BLaER1 (cell line): ENCODE measurements at regions not wholly inside any gene's neighbourhood (a gene's known extent, or its start where the extent isn't known, plus 50 kb on each side); places are given as distances from the start of the nearest gene placed in this dataset.

Experiments used
- H3K27ac ChIP-seq: shearing (Covaris generic); formaldehyde crosslinking; 2 replicates; pipeline ENCODE4 v1.8.1; 2022
- H3K27me3 ChIP-seq: shearing (Covaris generic); formaldehyde crosslinking; 2 replicates; pipeline ENCODE4 v1.8.1; 2022
- H3K36me3 ChIP-seq: shearing (Covaris generic); formaldehyde crosslinking; 2 replicates; pipeline ENCODE4 v1.8.1; 2022
- H3K4me1 ChIP-seq: shearing (Covaris generic); formaldehyde crosslinking; 2 replicates; pipeline ENCODE4 v1.8.1; 2022
- H3K4me2 ChIP-seq: shearing (Covaris generic); formaldehyde crosslinking; 2 replicates; pipeline ENCODE4 v1.8.1; 2022
- H3K4me3 ChIP-seq: shearing (Covaris generic); formaldehyde crosslinking; 2 replicates; pipeline ENCODE4 v1.8.1; 2022
- H3K9ac ChIP-seq: shearing (Covaris generic); formaldehyde crosslinking; 2 replicates; pipeline ENCODE4 v1.8.1; 2022
- H3K9me3 ChIP-seq: shearing (Covaris generic); formaldehyde crosslinking; 2 replicates; pipeline ENCODE4 v1.8.1; 2022
- H4K20me1 ChIP-seq: shearing (Covaris generic); formaldehyde crosslinking; 2 replicates; pipeline ENCODE4 v1.8.1; 2022
- Cebpa-rat ChIP-seq: shearing (Covaris generic); IDR thresholded peaks from 2 replicates; pipeline ENCODE4 v1.8.1; 2022

GRCh38 chr10:130577039-130577438, 440.8 kb downstream of the GLRX3 start:
- no peak for TF ChIP-seq Cebpa-rat
- Histone ChIP-seq H3K4me3 (no peak overlapping the region), H3K4me1 (peaks cover 79% of the 10 kb centered on the region), H3K9ac (no peak overlapping the region), H3K36me3 (no peaks in the 10 kb centered on the region), H3K27ac (no peak overlapping the region), H3K4me2 (peak overlapping the region; percentile 50), H3K9me3 (no peaks in the 10 kb centered on the region), H3K27me3 (no peaks in the 10 kb centered on the region), H4K20me1 (no peaks in the 10 kb centered on the region)

GRCh38 chr10:130578532-130579289, 442.5 kb downstream of the GLRX3 start:
- Histone ChIP-seq H3K9me3 (no peaks in the 10 kb centered on the region), H3K27ac (no peak overlapping the region), H3K4me1 (peaks cover 71% of the 10 kb centered on the region), H3K27me3 (no peaks in the 10 kb centered on the region), H3K4me3 (no peak overlapping the region), H3K4me2 (peak overlapping the region; percentile 81), H3K36me3 (no peaks in the 10 kb centered on the region), H4K20me1 (no peaks in the 10 kb centered on the region), H3K9ac (no peak overlapping the region)
- no peak for TF ChIP-seq Cebpa-rat

GRCh38 chr10:130579913-130580312, 443.7 kb downstream of the GLRX3 start:
- no peaks in the 10 kb centered on the region for H3K9me3 ChIP-seq
- no peak overlapping the region for H3K9ac ChIP-seq
- no peak overlapping the region for H3K4me3 ChIP-seq
- no peak overlapping the region for H3K27ac ChIP-seq
- no peaks in the 10 kb centered on the region for H3K36me3 ChIP-seq
- TF ChIP-seq Cebpa-rat = no peak
- H3K4me1 ChIP-seq = peaks cover 68% of the 10 kb centered on the region
- no peaks in the 10 kb centered on the region for H4K20me1 ChIP-seq
- H3K27me3 ChIP-seq = no peaks in the 10 kb centered on the region
- peak overlapping the region; percentile 81 for H3K4me2 ChIP-seq

DNA sequence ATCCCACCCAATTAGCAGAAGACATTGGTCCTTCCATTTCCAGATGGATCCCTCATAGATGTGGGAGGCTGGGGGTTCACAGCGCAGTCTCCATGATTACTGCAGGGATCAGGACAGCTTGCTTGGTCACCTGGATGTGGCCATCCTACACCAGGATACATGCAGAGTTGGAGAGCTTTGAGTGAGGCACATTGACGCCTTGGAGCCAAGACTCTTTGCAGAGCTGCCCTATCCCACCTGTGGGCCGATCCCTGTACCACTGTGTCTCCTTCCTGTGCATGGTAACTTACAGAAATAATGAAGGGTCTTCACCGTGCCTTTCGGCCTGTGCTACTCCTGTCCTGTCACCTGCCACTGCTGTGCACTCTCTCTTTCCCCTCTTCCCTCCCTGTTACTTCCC, 444.8 kb downstream of the GLRX3 start:
- Histone ChIP-seq H3K36me3 (no peaks in the 10 kb centered on the region), H4K20me1 (no peaks in the 10 kb centered on the region), H3K27ac (no peak overlapping the region), H3K27me3 (no peaks in the 10 kb centered on the region), H3K9ac (no peak overlapping the region), H3K4me2 (peak overlapping the region; percentile 81), H3K9me3 (no peaks in the 10 kb centered on the region), H3K4me1 (peaks cover 66% of the 10 kb centered on the region), H3K4me3 (no peak overlapping the region)
- TF ChIP-seq Cebpa-rat = no peak

GRCh38 chr10:130587718-130588117, 451.5 kb downstream of the GLRX3 start:
- Histone ChIP-seq H3K9me3 (no peaks in the 10 kb centered on the region), H4K20me1 (no peaks in the 10 kb centered on the region), H3K4me3 (no peak overlapping the region), H3K4me1 (peaks cover 21% of the 10 kb centered on the region), H3K27ac (no peak overlapping the region), H3K36me3 (no peaks in the 10 kb centered on the region), H3K9ac (no peak overlapping the region), H3K27me3 (no peaks in the 10 kb centered on the region), H3K4me2 (peak overlapping the region; percentile 23; the same call in 1 of the 2 replicates)
- TF ChIP-seq Cebpa-rat = no peak

DNA sequence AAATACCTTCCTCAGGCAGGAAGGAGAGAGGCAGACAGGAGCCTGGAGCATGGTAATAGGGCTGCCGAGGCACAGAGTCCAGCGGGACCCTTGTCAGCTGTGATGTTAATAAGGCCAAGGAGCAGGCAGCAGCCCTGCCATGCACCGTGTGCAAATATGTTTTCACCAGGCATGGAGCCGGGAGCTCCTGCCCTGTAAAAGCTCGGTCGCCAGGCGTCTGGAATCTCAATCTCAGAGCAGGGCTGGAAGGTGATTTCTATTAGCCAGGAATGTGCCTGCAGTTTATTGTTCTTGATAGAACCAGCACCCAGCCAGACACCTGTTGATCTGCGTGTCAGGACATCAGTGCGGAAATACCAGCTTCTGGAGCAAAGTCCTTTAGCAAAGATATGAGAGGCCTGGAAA, 469.8 kb downstream of the GLRX3 start:
- peaks cover 27% of the 10 kb centered on the region for H3K4me1 ChIP-seq
- H3K27me3 ChIP-seq = no peaks in the 10 kb centered on the region
- no peaks in the 10 kb centered on the region for H3K36me3 ChIP-seq
- H3K27ac ChIP-seq = no peak overlapping the region
- H4K20me1 ChIP-seq = no peaks in the 10 kb centered on the region
- no peak overlapping the region for H3K4me2 ChIP-seq
- no peak overlapping the region for H3K9ac ChIP-seq
- no peak overlapping the region for H3K4me3 ChIP-seq
- peaks cover 1% of the 10 kb centered on the region for H3K9me3 ChIP-seq
- no peak for TF ChIP-seq Cebpa-rat

DNA sequence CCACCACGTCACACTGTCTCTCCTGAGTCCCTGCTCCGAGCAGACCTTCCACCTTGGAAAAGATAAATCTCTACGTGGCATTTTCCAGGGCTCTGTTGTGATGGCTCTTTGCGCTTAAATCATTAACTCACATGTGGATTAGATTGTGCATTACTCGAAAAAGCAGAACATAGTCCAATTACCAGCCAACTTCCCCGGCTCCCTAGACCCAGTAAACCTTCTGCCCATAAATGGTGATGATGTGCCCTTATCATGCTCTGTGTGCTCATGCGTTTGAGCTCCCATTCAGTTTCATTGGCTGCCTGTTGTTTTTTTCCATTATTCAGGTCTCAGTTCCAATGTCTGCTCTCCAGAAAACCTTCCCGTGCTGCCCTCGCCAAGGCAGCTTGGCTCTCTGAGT, 471.2 kb downstream of the GLRX3 start:
- Histone ChIP-seq H3K27me3 (no peaks in the 10 kb centered on the region), H4K20me1 (no peaks in the 10 kb centered on the region), H3K4me3 (no peak overlapping the region), H3K4me1 (peaks cover 27% of the 10 kb centered on the region), H3K9me3 (peaks cover 10% of the 10 kb centered on the region), H3K27ac (no peak overlapping the region), H3K9ac (no peak overlapping the region), H3K4me2 (no peak overlapping the region), H3K36me3 (no peaks in the 10 kb centered on the region)
- TF ChIP-seq Cebpa-rat = no peak

- H3K4me1 ChIP-seq = peaks cover 52% of the 10 kb centered on the region
- no peak overlapping the region for H3K4me2 ChIP-seq
- H3K4me3 ChIP-seq = no peak overlapping the region
- no peak overlapping the region for H3K27ac ChIP-seq
- H4K20me1 ChIP-seq = no peaks in the 10 kb centered on the region
- no peaks in the 10 kb centered on the region for H3K36me3 ChIP-seq
- peaks cover 13% of the 10 kb centered on the region for H3K9me3 ChIP-seq
- TF ChIP-seq Cebpa-rat = no peak
- no peak overlapping the region for H3K9ac ChIP-seq
- H3K27me3 ChIP-seq = no peaks in the 10 kb centered on the region
Observed at GRCh38 chr10:130611239-130611638, 475.0 kb downstream of the GLRX3 start.

DNA sequence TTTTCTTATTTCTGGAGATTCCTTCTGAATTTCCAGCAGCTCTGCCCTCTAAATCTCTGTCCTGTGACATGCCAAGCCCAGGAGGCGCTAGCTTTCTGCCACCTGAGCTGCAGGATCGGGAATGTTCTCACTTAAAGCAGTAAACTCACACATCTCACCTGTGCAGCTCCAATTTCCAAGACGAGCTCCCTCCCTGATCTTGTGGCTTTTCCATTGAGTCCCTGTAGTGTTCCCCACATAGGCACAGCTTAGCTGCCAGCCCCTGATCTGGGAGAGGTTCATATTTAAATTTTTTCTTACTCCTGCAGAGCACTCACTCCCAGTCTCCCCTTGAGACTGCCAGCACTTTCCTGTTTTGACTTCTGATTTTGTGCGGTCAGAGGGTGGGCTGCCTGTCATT, 479.3 kb downstream of the GLRX3 start:
- peaks cover 51% of the 10 kb centered on the region for H3K4me1 ChIP-seq
- no peaks in the 10 kb centered on the region for H3K27me3 ChIP-seq
- peaks cover 13% of the 10 kb centered on the region for H3K9me3 ChIP-seq
- no peaks in the 10 kb centered on the region for H4K20me1 ChIP-seq
- no peak for TF ChIP-seq Cebpa-rat
- peak overlapping the region; percentile 42; the same call in 1 of the 2 replicates for H3K9ac ChIP-seq
- peak overlapping the region; percentile 42; the same call in 1 of the 2 replicates for H3K27ac ChIP-seq
- 0 out of 2 replicates have a peak overlapping the region, but pooled peaks have one; percentile 34 for H3K4me3 ChIP-seq
- H3K36me3 ChIP-seq = no peaks in the 10 kb centered on the region
- peak overlapping the region; percentile 91 for H3K4me2 ChIP-seq

DNA sequence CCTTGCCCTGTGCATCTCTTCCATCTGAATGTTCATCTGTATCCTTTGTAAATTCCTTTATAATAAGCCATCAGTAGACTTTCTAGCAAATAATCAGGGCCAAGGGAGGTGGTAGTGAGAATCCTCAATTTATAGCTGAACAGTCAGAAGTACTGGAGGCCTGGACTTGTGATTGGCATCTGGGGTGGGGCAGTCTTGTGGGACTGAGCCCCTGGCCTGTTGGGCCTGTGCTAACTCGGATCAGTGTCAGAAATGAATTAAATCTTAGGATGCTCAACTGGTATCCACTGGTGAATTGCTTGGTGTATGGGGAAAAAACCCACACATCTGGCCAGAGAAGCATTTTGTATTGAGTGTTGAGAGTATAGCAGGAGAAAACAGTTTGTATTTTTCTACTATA, 481.8 kb downstream of the GLRX3 start:
- peaks cover 76% of the 10 kb centered on the region for H3K4me1 ChIP-seq
- H3K9me3 ChIP-seq = peaks cover 3% of the 10 kb centered on the region; the same call in 1 of the 2 replicates
- H4K20me1 ChIP-seq = no peaks in the 10 kb centered on the region
- no peak overlapping the region for H3K4me3 ChIP-seq
- H3K9ac ChIP-seq = no peak overlapping the region
- H3K36me3 ChIP-seq = no peaks in the 10 kb centered on the region
- H3K4me2 ChIP-seq = peak overlapping the region; percentile 33
- no peak for TF ChIP-seq Cebpa-rat
- no peaks in the 10 kb centered on the region for H3K27me3 ChIP-seq
- H3K27ac ChIP-seq = no peak overlapping the region
